Activated T-helper 1 cell treated with anti-CD3 and anti-CD28 coated beads, Interleukin-12 subunit alpha, Interleukin-12 subunit beta, Interleukin-2, Interleukin-4 antibody, amounts not matched to agents 30 ng/mL and 10 ng/mL and 1 ng/mL, durations not matched to agents 14 hours and 24 hours and 36 hours (primary cell): ENCODE measurements at regions not wholly inside any gene's neighbourhood (a gene's known extent, or its start where the extent isn't known, plus 50 kb on each side); places are given as distances from the start of the nearest gene placed in this dataset.

Source experiments
- DNase-seq: peaks from one replicate; pipeline ENCODE4 v3.0.0; 2021; ENCODE audit warnings: low spot score
- H3K27ac Mint-ChIP-seq: one replicate; pipeline ENCODE4 v1.8.0; 2021; ENCODE audit warnings: mild to moderate bottlenecking, mixed read lengths
- H3K27me3 Mint-ChIP-seq: one replicate; pipeline ENCODE4 v1.8.0; 2022; ENCODE audit warnings: mild to moderate bottlenecking, moderate library complexity, mixed read lengths; ENCODE audit not compliant: insufficient read depth
- H3K36me3 Mint-ChIP-seq: one replicate; pipeline ENCODE4 v1.8.0; 2021; ENCODE audit warnings: low read depth, mixed read lengths
- H3K4me1 Mint-ChIP-seq: one replicate; pipeline ENCODE4 v1.8.0; 2021; ENCODE audit warnings: low read depth, mixed read lengths
- H3K4me3 Mint-ChIP-seq: one replicate; pipeline ENCODE4 v1.8.0; 2021; ENCODE audit warnings: mild to moderate bottlenecking, moderate library complexity, mixed read lengths
- H3K9me3 Mint-ChIP-seq: one replicate; pipeline ENCODE4 v1.8.0; 2021; ENCODE audit warnings: mixed read lengths
- intact Hi-C: fragments of 100-400 bp; cut with micrococcal nuclease; formaldehyde crosslinking; loops from one replicate; pipeline ENCODE4 v1.15.1; 2024

DNA sequence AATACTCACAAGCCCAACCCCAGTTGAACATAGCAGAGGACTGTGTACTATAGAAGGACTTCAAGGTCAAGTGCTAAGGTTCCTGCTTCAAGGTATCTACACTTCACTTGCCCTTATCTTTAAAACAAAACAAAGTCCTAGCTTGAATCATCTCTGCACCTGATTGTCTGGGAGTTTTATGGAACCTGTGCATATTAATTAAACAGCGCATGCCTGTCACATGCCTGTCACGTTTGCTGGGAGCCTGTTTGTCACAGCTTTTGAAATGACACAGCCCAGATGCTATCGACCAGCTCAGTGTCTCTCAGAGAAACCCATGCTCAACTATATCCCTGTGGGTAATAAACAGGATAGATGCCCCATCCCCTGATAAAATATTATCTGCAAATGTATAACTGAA, 476.0 kb downstream of the ZSWIM6 start:
- Mint-ChIP-seq H3K4me1 (peaks cover 7% of the 10 kb centered on the region), H3K36me3 (no peaks in the 10 kb centered on the region), H3K27me3 (no peaks in the 10 kb centered on the region), H3K9me3 (no peaks in the 10 kb centered on the region), H3K27ac (no peak overlapping the region), H3K4me3 (no peak overlapping the region)
- intact Hi-C loops = no loop called here
- no peak for DNase-seq

GRCh38 chr5:61808909-61809308, 476.9 kb downstream of the ZSWIM6 start:
- H3K4me1 Mint-ChIP-seq = peaks cover 7% of the 10 kb centered on the region
- no peak overlapping the region for H3K27ac Mint-ChIP-seq
- H3K4me3 Mint-ChIP-seq = no peak overlapping the region
- no peaks in the 10 kb centered on the region for H3K27me3 Mint-ChIP-seq
- H3K9me3 Mint-ChIP-seq = no peaks in the 10 kb centered on the region
- H3K36me3 Mint-ChIP-seq = no peaks in the 10 kb centered on the region
- intact Hi-C loops = no loop called here
- DNase-seq = no peak

DNA sequence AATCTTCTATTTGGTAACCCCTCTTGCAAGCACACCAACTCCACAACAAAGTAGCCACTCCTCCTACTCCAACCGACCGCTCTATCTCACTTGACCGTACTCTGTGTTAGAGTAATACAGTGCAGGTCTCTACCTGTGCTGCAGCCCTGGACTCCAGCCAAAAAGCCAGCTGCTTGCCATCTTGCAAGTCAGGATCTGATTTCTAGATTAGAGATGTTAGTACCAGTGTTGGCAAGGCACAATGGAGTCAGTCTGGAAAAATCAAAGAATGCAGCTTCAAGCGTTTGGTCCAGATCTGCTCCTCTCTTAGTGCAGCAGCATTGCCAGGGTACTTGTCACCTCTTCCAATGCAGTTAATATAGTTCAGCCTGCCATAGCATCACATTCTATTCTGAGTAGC, 477.6 kb downstream of the ZSWIM6 start:
- Mint-ChIP-seq H3K4me1 (peaks cover 7% of the 10 kb centered on the region), H3K36me3 (no peaks in the 10 kb centered on the region), H3K27me3 (no peaks in the 10 kb centered on the region), H3K27ac (no peak overlapping the region), H3K9me3 (no peaks in the 10 kb centered on the region), H3K4me3 (no peak overlapping the region)
- no peak for DNase-seq
- intact Hi-C loops = loop anchor here (10.0 kb wide), 1 partner anchor 755 kb away; no protein-coding TSS in a partner anchor

GRCh38 chr5:61811052-61811451, 479.0 kb downstream of the ZSWIM6 start:
- intact Hi-C loops = loop anchor here (10.0 kb wide), 1 partner anchor 756 kb away; no protein-coding TSS in a partner anchor
- no peaks in the 10 kb centered on the region for H3K27me3 Mint-ChIP-seq
- H3K27ac Mint-ChIP-seq = no peak overlapping the region
- no peaks in the 10 kb centered on the region for H3K9me3 Mint-ChIP-seq
- no peaks in the 10 kb centered on the region for H3K36me3 Mint-ChIP-seq
- DNase-seq = no peak
- H3K4me1 Mint-ChIP-seq = peaks cover 7% of the 10 kb centered on the region
- H3K4me3 Mint-ChIP-seq = no peak overlapping the region

DNA sequence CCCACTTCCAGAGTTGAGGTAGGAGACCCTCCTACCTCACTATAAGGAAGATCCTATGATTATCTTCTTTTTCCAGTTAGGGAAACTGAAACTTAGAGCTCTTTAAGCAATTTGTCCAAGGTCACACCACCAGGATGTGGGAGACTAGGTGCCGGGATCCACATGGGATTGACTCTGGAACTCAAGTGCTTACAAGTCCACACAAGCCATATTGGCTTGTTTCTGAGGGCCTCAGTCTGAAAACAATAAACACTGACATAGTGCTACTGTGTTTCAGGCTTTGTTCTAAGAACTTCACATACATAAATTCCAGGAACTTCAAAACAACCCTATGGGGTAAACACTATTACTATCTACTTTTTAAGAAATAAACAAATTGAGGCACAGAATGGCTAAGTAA, 481.3 kb downstream of the ZSWIM6 start:
- intact Hi-C loops = loop anchor here (10.0 kb wide), 1 partner anchor 759 kb away; no protein-coding TSS in a partner anchor
- Mint-ChIP-seq H3K4me3 (no peak overlapping the region), H3K27me3 (peaks cover 3% of the 10 kb centered on the region), H3K4me1 (peaks cover 7% of the 10 kb centered on the region), H3K36me3 (no peaks in the 10 kb centered on the region), H3K27ac (no peak overlapping the region), H3K9me3 (no peaks in the 10 kb centered on the region)
- DNase-seq = no peak

DNA sequence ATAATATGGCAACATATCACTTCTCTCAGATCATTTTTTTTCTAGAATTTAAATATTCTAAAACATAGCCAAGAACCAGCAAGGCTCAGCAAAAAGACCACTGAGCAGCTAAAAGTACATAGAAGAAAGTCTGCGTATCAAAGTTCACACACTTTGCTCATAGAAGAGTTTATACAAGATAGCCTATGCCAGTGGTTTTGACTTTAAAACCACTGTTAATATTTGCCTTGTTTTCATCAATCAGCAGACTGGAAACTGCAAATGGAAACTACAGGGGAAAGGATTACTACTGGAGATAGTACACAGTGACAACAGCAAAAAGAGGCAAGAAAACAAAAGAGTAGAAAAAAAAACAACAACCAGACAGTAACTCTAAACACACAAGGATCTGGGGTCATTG, 483.3 kb downstream of the ZSWIM6 start:
- Mint-ChIP-seq H3K36me3 (no peaks in the 10 kb centered on the region), H3K9me3 (no peaks in the 10 kb centered on the region), H3K4me1 (peaks cover 7% of the 10 kb centered on the region), H3K4me3 (no peak overlapping the region), H3K27me3 (peaks cover 7% of the 10 kb centered on the region), H3K27ac (no peak overlapping the region)
- DNase-seq = no peak
- intact Hi-C loops = loop anchor here (10.0 kb wide), 1 partner anchor 761 kb away; no protein-coding TSS in a partner anchor

- intact Hi-C loops = loop anchor here (10.0 kb wide), 1 partner anchor 761 kb away; no protein-coding TSS in a partner anchor
Measured at GRCh38 chr5:61816146-61816545, 484.1 kb downstream of the ZSWIM6 start.

DNA sequence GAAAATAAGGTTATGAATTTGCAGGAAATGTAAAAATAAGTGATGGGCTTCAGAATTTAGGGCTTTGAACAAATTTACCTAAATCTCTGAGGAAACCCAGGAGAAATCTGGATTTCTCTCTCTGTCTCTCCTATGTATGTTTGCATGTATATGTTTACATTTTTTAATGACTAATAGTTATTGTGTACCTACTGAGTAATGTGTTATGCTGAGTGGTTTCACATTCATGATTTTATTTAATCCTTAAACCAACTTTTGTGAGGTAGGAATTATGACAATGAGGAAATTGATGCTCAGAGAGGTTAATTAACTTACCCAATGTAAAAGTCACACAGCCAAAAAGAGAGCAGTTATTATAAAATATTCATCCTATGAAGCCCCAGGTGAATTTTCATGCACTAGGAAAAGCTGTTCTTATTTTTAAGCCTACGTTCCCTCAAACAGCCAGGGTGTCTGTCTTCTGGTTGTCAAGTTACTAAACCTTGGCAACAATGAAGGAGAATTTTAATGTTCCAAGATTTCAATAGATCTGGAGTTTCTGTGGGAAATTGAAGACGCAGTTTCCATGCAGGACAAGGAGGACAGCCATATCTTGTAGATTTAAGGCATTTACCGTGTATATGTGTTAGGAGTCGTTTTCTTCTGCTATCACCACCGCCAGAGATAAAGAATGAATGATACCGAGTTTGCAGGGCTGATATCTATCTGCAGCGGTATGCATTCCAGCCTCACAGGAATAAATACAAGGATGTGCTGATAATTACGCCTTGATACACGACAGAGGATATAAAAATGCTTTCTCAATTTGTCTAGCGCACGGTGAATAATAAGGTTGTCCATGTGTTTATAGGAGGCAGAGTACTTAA, 484.8 kb downstream of the ZSWIM6 start:
- Mint-ChIP-seq H3K9me3 (no peaks in the 10 kb centered on the region), H3K36me3 (no peaks in the 10 kb centered on the region), H3K4me1 (no peaks in the 10 kb centered on the region), H3K4me3 (no peak overlapping the region), H3K27ac (no peak overlapping the region), H3K27me3 (peaks cover 7% of the 10 kb centered on the region)
- intact Hi-C loops = loop anchor here (10.0 kb wide), 1 partner anchor 762 kb away; no protein-coding TSS in a partner anchor
- DNase-seq = no peak

More at GRCh38 chr5:61816146-61816545, 484.1 kb downstream of the ZSWIM6 start:
- no peak for DNase-seq
- H3K36me3 Mint-ChIP-seq = no peaks in the 10 kb centered on the region
- H3K4me3 Mint-ChIP-seq = no peak overlapping the region
- H3K27me3 Mint-ChIP-seq = peaks cover 7% of the 10 kb centered on the region
- H3K9me3 Mint-ChIP-seq = no peaks in the 10 kb centered on the region
- peaks cover 3% of the 10 kb centered on the region for H3K4me1 Mint-ChIP-seq
- H3K27ac Mint-ChIP-seq = no peak overlapping the region

DNA sequence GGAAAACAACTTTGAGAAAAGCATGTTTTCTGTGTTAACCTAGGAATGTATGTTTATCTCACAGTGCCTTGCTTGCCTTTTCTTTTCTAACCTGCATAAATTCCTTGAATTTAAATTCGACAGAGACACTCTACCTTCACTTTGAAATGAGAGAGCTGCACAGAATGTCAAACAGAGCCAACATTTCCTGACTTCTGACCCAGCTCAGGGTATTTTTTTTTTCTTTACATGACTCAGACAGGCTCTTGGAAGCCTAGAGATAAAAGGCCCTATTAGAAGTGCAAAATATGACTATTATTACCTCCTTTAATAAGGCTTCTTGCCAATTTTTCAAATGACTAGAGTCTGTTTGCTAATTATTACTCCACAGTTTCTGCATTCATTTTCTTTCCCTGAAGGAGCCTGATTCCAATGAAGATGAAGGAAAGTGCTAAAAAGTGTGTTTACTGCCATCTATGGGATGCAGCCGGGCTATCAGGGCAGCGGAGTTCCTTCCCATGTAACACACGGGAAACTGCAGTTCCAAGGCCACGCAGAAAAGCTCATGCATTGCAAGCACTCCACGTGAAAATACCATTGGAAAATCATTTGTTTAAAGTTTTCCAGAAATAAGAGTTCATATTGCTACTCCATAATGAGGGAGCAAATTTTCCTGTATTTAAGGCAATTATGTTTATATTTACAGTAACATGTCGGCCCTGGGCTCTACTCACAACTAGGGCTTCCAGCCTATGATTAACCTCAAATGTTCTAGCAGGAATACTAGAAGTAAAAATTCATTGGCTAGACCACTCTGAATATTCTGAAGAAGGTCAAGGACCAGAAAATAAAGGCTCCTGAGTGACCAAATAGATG, 485.6 kb downstream of the ZSWIM6 start:
- intact Hi-C loops = loop anchor here (10.0 kb wide), 1 partner anchor 763 kb away; no protein-coding TSS in a partner anchor
- Mint-ChIP-seq H3K27me3 (peaks cover 7% of the 10 kb centered on the region), H3K4me3 (no peak overlapping the region), H3K4me1 (no peaks in the 10 kb centered on the region), H3K27ac (no peak overlapping the region), H3K9me3 (no peaks in the 10 kb centered on the region), H3K36me3 (no peaks in the 10 kb centered on the region)
- no peak for DNase-seq

DNA sequence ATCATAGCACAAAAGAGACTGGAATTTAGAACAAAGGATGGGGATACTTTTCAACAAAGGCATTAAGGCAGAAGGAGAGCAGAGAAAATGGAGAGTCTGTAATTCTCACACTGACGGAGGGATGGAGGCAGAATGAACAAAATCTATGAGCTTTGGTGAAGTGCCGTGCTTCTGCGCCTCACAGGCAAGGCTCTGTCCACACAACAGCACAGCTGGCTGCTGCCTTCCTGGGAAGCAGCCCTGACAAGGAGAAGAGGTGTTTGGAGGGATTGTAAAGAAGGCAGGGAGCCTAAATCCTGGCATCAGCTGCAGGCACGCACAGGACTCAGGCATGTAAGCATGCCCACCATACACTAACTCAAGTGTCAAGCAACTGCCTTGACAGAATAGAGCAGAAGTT, 485.2 kb upstream of the KIF2A start:
- intact Hi-C loops = no loop called here
- Mint-ChIP-seq H3K36me3 (no peaks in the 10 kb centered on the region), H3K4me1 (no peaks in the 10 kb centered on the region), H3K27ac (no peak overlapping the region), H3K9me3 (no peaks in the 10 kb centered on the region), H3K4me3 (no peak overlapping the region), H3K27me3 (peaks cover 7% of the 10 kb centered on the region)
- DNase-seq = no peak

DNA sequence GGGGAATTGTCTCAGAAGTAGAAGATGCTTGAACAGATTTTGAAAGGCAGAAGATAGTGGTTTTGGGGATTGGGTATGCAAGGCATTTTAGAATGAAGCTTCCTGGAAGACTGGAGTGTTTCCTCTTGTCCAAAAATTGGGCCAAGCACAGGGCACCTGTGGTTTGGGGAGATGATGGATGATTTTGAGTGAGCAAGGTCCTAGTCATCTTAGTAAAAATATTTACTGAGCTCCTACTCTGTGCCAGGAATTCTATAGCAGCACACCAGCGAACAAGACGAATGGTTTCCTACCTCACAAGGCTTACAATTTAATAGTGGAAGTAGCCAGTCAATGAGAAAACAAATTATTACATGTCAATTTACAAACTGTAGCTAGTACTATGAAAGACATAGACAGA, 484.4 kb upstream of the KIF2A start:
- no peaks in the 10 kb centered on the region for H3K4me1 Mint-ChIP-seq
- no peak for DNase-seq
- peaks cover 7% of the 10 kb centered on the region for H3K27me3 Mint-ChIP-seq

GRCh38 chr5:61822584-61822983, 483.4 kb upstream of the KIF2A start:
- no peak overlapping the region for H3K4me3 Mint-ChIP-seq
- no peak for DNase-seq
- no peaks in the 10 kb centered on the region for H3K9me3 Mint-ChIP-seq
- no peaks in the 10 kb centered on the region for H3K36me3 Mint-ChIP-seq
- peaks cover 5% of the 10 kb centered on the region for H3K27me3 Mint-ChIP-seq
- intact Hi-C loops = no loop called here
- no peaks in the 10 kb centered on the region for H3K4me1 Mint-ChIP-seq
- H3K27ac Mint-ChIP-seq = no peak overlapping the region

More for the DNA sequence above, 484.4 kb upstream of the KIF2A start:
- no peak overlapping the region for H3K4me3 Mint-ChIP-seq
- no peaks in the 10 kb centered on the region for H3K36me3 Mint-ChIP-seq
- intact Hi-C loops = no loop called here
- no peak overlapping the region for H3K27ac Mint-ChIP-seq
- H3K9me3 Mint-ChIP-seq = no peaks in the 10 kb centered on the region

GRCh38 chr5:61823065-61823464, 482.9 kb upstream of the KIF2A start:
- intact Hi-C loops = no loop called here
- Mint-ChIP-seq H3K27ac (no peak overlapping the region), H3K36me3 (no peaks in the 10 kb centered on the region), H3K4me1 (no peaks in the 10 kb centered on the region), H3K9me3 (no peaks in the 10 kb centered on the region), H3K27me3 (peaks cover 5% of the 10 kb centered on the region), H3K4me3 (no peak overlapping the region)
- no peak for DNase-seq
